ENCODE measurements at regions not wholly inside any gene's neighbourhood (a gene's known extent, or its start where the extent isn't known, plus 50 kb on each side); places are given as distances from the start of the nearest gene placed in this dataset.
A peak's percentile ranks its signal among the peaks of the same experiment; 100 is the strongest.

GRCh38 chr6:2477666-2478065 is 232.3 kb upstream of the GMDS start:
- no peak overlapping the region for H3K4me3 Mint-ChIP-seq
- no peaks in the 10 kb centered on the region for H3K36me3 Mint-ChIP-seq (ENCODE audit: low read depth)
- no peak overlapping the region for H3K27ac Mint-ChIP-seq
- no peaks in the 10 kb centered on the region for H3K4me1 Mint-ChIP-seq
- DNase-seq = no peak
- peaks cover 71% of the 10 kb centered on the region for H3K27me3 Mint-ChIP-seq
- ATAC-seq = no peak
- H3K9me3 ChIP-seq (ENCODE audit: control insufficient read depth, low read length, poor library complexity, severe bottlenecking) = no peaks in the 10 kb centered on the region

- Mint-ChIP-seq H3K36me3 (ENCODE audit: low read depth) (no peaks in the 10 kb centered on the region), H3K4me1 (no peaks in the 10 kb centered on the region), H3K27ac (no peak overlapping the region), H3K27me3 (peaks cover 76% of the 10 kb centered on the region), H3K4me3 (no peak overlapping the region)
- no peak for ATAC-seq
- H3K9me3 ChIP-seq (ENCODE audit: control insufficient read depth, low read length, poor library complexity, severe bottlenecking) = no peaks in the 10 kb centered on the region
- no peak for DNase-seq
Observed at GRCh38 chr6:2477250-2477649, 231.8 kb upstream of the GMDS start.

DNA sequence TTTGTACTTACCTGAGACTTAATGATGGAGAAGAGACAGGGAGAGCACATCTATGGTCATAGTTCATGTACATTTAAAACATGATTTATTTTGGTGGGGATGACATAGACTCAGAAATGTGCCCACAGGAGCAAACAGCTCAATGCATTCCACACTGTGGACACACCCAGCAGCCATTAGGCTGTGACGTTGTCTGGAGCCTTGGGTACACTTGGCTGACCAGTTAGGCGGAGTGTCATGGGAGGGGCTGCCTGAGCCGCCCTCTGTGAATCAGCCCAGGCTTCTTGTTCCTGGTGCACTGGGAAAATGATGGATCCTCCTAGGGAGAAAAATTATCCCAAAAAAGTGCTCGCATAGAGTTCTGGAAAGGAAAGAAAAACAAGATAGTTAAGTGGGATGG is 231.0 kb upstream of the GMDS start:
- no peak for ATAC-seq
- H3K4me3 Mint-ChIP-seq = no peak overlapping the region
- no peaks in the 10 kb centered on the region for H3K9me3 ChIP-seq (ENCODE audit: control insufficient read depth, low read length, poor library complexity, severe bottlenecking)
- peaks cover 82% of the 10 kb centered on the region for H3K27me3 Mint-ChIP-seq
- no peaks in the 10 kb centered on the region for H3K4me1 Mint-ChIP-seq
- no peak for DNase-seq
- H3K36me3 Mint-ChIP-seq (ENCODE audit: low read depth) = no peaks in the 10 kb centered on the region
- H3K27ac Mint-ChIP-seq = no peak overlapping the region

- H3K4me1 Mint-ChIP-seq = peaks cover 4% of the 10 kb centered on the region
- no peak for DNase-seq
- no peak overlapping the region for H3K27ac Mint-ChIP-seq
- no peak for ATAC-seq
- H3K9me3 ChIP-seq (ENCODE audit: control insufficient read depth, low read length, poor library complexity, severe bottlenecking) = no peaks in the 10 kb centered on the region
- peaks cover 83% of the 10 kb centered on the region for H3K27me3 Mint-ChIP-seq
- H3K36me3 Mint-ChIP-seq (ENCODE audit: low read depth) = peaks cover 5% of the 10 kb centered on the region
- no peak overlapping the region for H3K4me3 Mint-ChIP-seq
Observed at GRCh38 chr6:2471472-2471871, 226.1 kb upstream of the GMDS start.

GRCh38 chr6:2469428-2469827 is 224.0 kb upstream of the GMDS start:
- H3K4me1 Mint-ChIP-seq = peaks cover 4% of the 10 kb centered on the region
- H3K9me3 ChIP-seq (ENCODE audit: control insufficient read depth, low read length, poor library complexity, severe bottlenecking) = no peaks in the 10 kb centered on the region
- no peak overlapping the region for H3K4me3 Mint-ChIP-seq
- no peak overlapping the region for H3K27ac Mint-ChIP-seq
- peaks cover 5% of the 10 kb centered on the region for H3K36me3 Mint-ChIP-seq (ENCODE audit: low read depth)
- no peak for ATAC-seq
- peaks cover 72% of the 10 kb centered on the region for H3K27me3 Mint-ChIP-seq
- DNase-seq = no peak

DNA sequence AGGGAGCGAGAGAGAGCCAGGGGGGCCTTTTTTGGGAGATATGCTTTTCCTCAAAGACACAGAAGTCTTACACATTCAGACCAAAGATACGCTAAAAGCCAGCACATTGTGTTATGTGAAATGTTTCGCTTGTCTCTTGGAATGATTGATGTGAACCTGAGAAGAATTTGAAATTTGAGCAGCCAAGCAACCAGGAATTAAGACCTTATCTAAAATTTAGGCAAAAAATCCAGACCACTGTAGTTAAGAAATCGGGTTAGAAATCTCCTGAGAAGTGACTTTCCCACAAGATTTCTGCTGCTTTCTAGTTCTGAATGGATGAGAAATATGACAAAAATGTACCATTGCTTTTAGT is 223.2 kb upstream of the GMDS start:
- H3K27me3 Mint-ChIP-seq = peaks cover 65% of the 10 kb centered on the region
- H3K36me3 Mint-ChIP-seq (ENCODE audit: low read depth) = peaks cover 5% of the 10 kb centered on the region
- DNase-seq (no peak), ATAC-seq (no peak)
- H3K4me3 Mint-ChIP-seq = no peak overlapping the region
- no peak overlapping the region for H3K27ac Mint-ChIP-seq
- H3K9me3 ChIP-seq (ENCODE audit: control insufficient read depth, low read length, poor library complexity, severe bottlenecking) = no peaks in the 10 kb centered on the region
- H3K4me1 Mint-ChIP-seq = peaks cover 4% of the 10 kb centered on the region

DNA sequence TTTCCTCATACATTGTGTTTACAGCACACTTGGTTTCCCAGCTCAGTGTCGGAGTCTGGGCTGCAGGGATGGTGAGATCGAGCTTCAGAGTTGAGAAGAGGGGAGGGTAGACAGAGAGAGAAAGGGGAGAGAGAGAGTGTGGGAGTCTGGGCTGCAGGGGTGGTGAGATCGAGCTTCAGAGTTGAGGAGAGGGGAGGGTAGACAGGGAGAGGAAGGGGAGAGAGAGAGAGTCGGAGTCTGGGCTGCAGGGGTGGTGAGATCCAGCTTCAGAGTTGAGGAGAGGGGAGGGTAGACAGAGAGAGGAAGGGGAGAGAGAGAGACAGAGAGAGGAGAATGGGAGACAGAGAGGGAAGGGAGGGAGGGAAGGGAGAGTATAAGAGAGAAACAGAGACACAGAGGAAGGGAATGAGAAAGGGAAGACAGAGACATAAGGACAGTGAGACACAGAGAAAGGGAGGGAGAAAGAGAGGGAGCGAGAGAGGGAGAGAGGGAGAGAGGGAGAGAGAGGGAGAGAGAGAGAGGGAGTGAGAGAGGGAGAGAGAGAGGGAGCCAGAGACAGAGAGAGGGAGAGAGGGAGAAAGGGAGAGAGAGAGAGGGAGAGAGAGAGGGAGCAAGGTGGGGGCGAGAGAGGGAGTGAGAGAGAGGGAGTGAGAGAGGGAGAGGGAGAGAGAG is 222.7 kb upstream of the GMDS start:
- peaks cover 5% of the 10 kb centered on the region for H3K36me3 Mint-ChIP-seq (ENCODE audit: low read depth)
- ATAC-seq = no peak
- peaks cover 62% of the 10 kb centered on the region for H3K27me3 Mint-ChIP-seq
- no peak overlapping the region for H3K4me3 Mint-ChIP-seq
- no peak for DNase-seq
- peaks cover 4% of the 10 kb centered on the region for H3K4me1 Mint-ChIP-seq
- peak overlapping the region; percentile 73 for H3K27ac Mint-ChIP-seq
- H3K9me3 ChIP-seq (ENCODE audit: control insufficient read depth, low read length, poor library complexity, severe bottlenecking) = no peaks in the 10 kb centered on the region

- Mint-ChIP-seq H3K4me3 (no peak overlapping the region), H3K27me3 (peaks cover 46% of the 10 kb centered on the region), H3K4me1 (peaks cover 4% of the 10 kb centered on the region), H3K27ac (no peak overlapping the region), H3K36me3 (ENCODE audit: low read depth) (peaks cover 5% of the 10 kb centered on the region)
- ATAC-seq (no peak), DNase-seq (no peak)
- H3K9me3 ChIP-seq (ENCODE audit: control insufficient read depth, low read length, poor library complexity, severe bottlenecking) = no peaks in the 10 kb centered on the region
Observed at GRCh38 chr6:2465336-2465735, 219.9 kb upstream of the GMDS start.

- DNase-seq = no peak
Observed at GRCh38 chr6:2464641-2465040, 219.2 kb upstream of the GMDS start.

GRCh38 chr6:2462831-2463230 is 217.4 kb upstream of the GMDS start:
- ATAC-seq (no peak), DNase-seq (no peak)
- Mint-ChIP-seq H3K4me1 (peaks cover 2% of the 10 kb centered on the region), H3K27me3 (peaks cover 33% of the 10 kb centered on the region), H3K27ac (no peak overlapping the region), H3K4me3 (no peak overlapping the region), H3K36me3 (ENCODE audit: low read depth) (peaks cover 1% of the 10 kb centered on the region)
- H3K9me3 ChIP-seq (ENCODE audit: control insufficient read depth, low read length, poor library complexity, severe bottlenecking) = no peaks in the 10 kb centered on the region

More at GRCh38 chr6:2464641-2465040, 219.2 kb upstream of the GMDS start:
- Mint-ChIP-seq H3K4me1 (peaks cover 4% of the 10 kb centered on the region), H3K27ac (no peak overlapping the region), H3K27me3 (peaks cover 48% of the 10 kb centered on the region), H3K36me3 (ENCODE audit: low read depth) (peaks cover 5% of the 10 kb centered on the region), H3K4me3 (no peak overlapping the region)
- no peaks in the 10 kb centered on the region for H3K9me3 ChIP-seq (ENCODE audit: control insufficient read depth, low read length, poor library complexity, severe bottlenecking)
- ATAC-seq = no peak

DNA sequence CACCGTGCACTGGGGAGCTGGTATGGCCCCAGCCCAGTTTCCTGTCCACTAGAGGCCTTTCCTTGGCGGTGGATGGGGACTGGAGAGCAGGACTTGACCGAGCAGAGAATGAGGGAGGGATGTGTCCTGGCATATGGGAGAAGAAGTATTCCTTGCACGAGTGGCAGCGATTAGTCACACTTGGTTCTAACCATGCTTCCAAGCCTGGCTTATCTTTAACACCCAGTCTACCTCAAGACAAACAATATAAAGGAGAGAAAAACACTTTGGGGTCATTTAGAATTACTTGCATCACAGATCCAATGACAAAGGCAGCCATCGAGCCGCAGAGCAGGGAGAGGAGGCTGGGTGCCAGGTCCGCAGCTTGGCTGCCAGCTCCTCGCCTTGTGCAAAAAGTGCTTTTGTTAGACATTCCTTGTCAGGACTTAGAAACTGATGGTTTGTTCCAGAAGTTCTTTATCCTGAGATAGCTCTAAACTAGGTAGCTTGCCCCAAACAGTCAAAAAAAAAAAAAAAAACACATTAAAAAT is 214.9 kb upstream of the GMDS start:
- ATAC-seq (no peak), DNase-seq (no peak)
- no peaks in the 10 kb centered on the region for H3K36me3 Mint-ChIP-seq (ENCODE audit: low read depth)
- no peak overlapping the region for H3K27ac Mint-ChIP-seq
- no peaks in the 10 kb centered on the region for H3K4me1 Mint-ChIP-seq
- H3K27me3 Mint-ChIP-seq = peaks cover 14% of the 10 kb centered on the region
- H3K9me3 ChIP-seq (ENCODE audit: control insufficient read depth, low read length, poor library complexity, severe bottlenecking) = no peaks in the 10 kb centered on the region
- H3K4me3 Mint-ChIP-seq = no peak overlapping the region

DNA sequence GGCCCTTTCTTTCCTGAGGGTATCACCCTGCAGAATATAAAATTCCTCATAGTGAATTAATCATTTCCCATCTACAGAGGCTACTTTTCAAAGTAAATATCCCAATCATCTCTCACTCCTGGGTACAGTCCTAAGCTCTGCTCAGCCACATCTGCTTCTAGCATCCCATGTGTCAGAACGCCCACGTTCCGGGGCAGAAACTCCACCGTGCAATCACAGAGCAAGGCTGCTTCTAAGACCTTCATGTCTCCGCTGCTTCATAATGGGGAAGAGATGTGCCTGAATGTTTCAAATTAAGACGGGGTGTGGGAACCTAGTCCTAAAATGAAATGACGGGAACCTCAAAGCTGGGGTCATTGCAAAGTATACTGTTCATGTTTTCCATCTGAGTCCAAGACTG is 208.8 kb upstream of the GMDS start:
- Mint-ChIP-seq H3K36me3 (ENCODE audit: low read depth) (peaks cover 3% of the 10 kb centered on the region), H3K27ac (no peak overlapping the region), H3K4me3 (no peak overlapping the region), H3K4me1 (no peaks in the 10 kb centered on the region), H3K27me3 (peaks cover 6% of the 10 kb centered on the region)
- no peak for ATAC-seq
- no peak for DNase-seq
- no peaks in the 10 kb centered on the region for H3K9me3 ChIP-seq (ENCODE audit: control insufficient read depth, low read length, poor library complexity, severe bottlenecking)

DNA sequence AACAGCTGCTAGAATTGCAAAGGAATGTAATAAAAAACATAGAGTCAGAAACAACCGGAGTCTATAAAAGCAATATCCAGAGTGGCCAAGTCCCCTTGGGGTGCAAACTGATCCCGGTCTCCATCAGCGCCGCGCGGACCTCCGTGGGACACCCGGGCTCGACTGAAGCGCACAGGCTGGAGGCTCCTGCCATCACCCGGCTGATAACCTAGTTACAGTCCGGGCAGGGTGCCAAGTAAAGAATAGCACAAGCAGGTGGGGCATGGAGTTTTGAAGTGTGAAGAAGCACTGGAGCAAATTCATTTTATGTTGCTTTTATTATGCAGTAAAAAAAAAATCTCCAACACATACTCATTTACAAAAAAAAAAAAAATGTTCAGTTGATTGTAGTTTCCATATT is 205.1 kb upstream of the GMDS start:
- no peak overlapping the region for H3K4me3 Mint-ChIP-seq
- peaks cover 3% of the 10 kb centered on the region for H3K36me3 Mint-ChIP-seq (ENCODE audit: low read depth)
- H3K4me1 Mint-ChIP-seq = peaks cover 4% of the 10 kb centered on the region
- H3K27ac Mint-ChIP-seq = no peak overlapping the region
- DNase-seq (no peak), ATAC-seq (no peak)
- no peaks in the 10 kb centered on the region for H3K9me3 ChIP-seq (ENCODE audit: control insufficient read depth, low read length, poor library complexity, severe bottlenecking)
- peaks cover 20% of the 10 kb centered on the region for H3K27me3 Mint-ChIP-seq

DNA sequence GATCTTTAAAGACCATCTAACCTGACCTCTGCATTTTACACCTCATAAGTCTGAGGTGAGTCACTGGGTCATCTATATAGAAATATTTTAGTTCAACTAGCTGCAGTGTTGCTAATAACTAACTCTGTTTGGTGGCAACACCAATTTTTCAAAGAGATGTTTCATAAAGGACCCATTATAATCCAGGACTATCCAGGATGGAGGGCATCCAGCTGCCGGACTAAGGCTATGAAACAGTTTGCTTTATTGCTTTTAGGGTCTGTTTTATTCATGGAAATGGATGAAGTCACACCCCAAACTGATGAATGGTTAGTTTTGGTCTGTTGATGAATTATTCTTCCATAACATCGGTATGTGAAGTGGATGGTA is 204.2 kb upstream of the GMDS start:
- Mint-ChIP-seq H3K27ac (no peak overlapping the region), H3K27me3 (peaks cover 19% of the 10 kb centered on the region), H3K36me3 (ENCODE audit: low read depth) (no peaks in the 10 kb centered on the region), H3K4me1 (peaks cover 4% of the 10 kb centered on the region), H3K4me3 (no peak overlapping the region)
- no peaks in the 10 kb centered on the region for H3K9me3 ChIP-seq (ENCODE audit: control insufficient read depth, low read length, poor library complexity, severe bottlenecking)
- ATAC-seq = no peak
- no peak for DNase-seq

Data from T-helper 17 cell (primary cell).